H1 (cell line): ENCODE measurements at regions not wholly inside any gene's neighbourhood (a gene's known extent, or its start where the extent isn't known, plus 50 kb on each side); places are given as distances from the start of the nearest gene placed in this dataset.

Source experiments
- FOSL1 ChIP-seq: IDR thresholded peaks from 2 replicates; pipeline ENCODE4 v1.6.1; 2011; ENCODE audit warnings: mild to moderate bottlenecking, low read depth, low read length, moderate library complexity; ENCODE audit not compliant: insufficient read depth
- GABPA ChIP-seq: IDR thresholded peaks from 2 replicates; pipeline ENCODE4 v1.6.1; 2011; ENCODE audit warnings: mild to moderate bottlenecking, low read length, moderate library complexity, borderline replicate concordance; ENCODE audit not compliant: insufficient read depth
- JUND ChIP-seq: IDR thresholded peaks from 2 replicates; pipeline ENCODE4 v1.6.1; 2011; ENCODE audit warnings: mild to moderate bottlenecking, improper control_type of control experiment, low read length
- MAFK ChIP-seq: IDR thresholded peaks from 2 replicates; pipeline ENCODE4 v1.6.1; 2012; ENCODE audit warnings: low read depth, mild to moderate bottlenecking, improper control_type of control experiment, low read length
- POLR2A ChIP-seq, 2 experiments: IDR thresholded peaks; 1 replicate in 1 of 2; 2 replicates in 1 of 2; pipeline ENCODE4 v1.6.1; 2011; ENCODE audit warnings: low read depth in 2 of 2, low read length in 2 of 2, mild to moderate bottlenecking in 2 of 2; ENCODE audit errors: control extremely low read depth in 1 of 2
- RAD21 ChIP-seq, 2 experiments: IDR thresholded peaks in 1 of 2; conservative IDR thresholded peaks in 1 of 2; 2 replicates each; pipeline ENCODE4 v1.6.1; 2011; ENCODE audit warnings: low read depth in 2 of 2, low read length in 2 of 2, improper control_type of control experiment in 1 of 2, inconsistent platforms in 1 of 2, mild to moderate bottlenecking in 1 of 2, moderate library complexity in 1 of 2
- TF ChIP-seq, protein P1 (sequence below), 3 experiments: IDR thresholded peaks; 1 replicate in 2 of 3; 2 replicates in 1 of 3; pipeline versions ENCODE4 v1.5.1 to v1.6.1; 2011; ENCODE audit warnings: low read length in 3 of 3, mild to moderate bottlenecking in 3 of 3, inconsistent platforms in 2 of 3, low read depth in 1 of 3, moderate library complexity in 1 of 3; ENCODE audit not compliant: insufficient read depth in 1 of 3; ENCODE audit errors: control extremely low read depth in 1 of 3

DNA sequence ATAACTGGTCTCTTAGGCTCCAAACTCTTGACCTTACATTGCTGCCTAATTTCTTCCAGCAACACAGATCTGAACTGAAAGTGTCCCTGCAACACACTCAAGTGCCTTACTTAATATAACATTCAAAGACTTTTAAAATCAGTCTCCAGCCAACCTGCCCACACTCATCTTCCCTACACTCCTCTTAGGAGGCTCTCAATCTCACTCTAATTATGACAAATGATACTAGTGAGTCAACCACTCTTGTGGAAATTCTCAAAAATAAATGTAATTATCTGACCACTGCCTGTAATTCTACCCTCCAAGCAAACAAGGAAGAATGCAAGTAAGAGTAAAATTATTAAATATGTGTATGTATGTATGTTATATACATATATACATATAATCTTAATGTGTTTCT, 348.1 kb upstream of the MIR17HG start:
- TF ChIP-seq GABPA (no peak), RAD21 (IDR thresholded peaks at IDR 0.05 in 1 of 2, conservative IDR thresholded peaks at IDR 0.05 in 1 of 2; ENCODE audit: low read depth in 2 of 2, low read length in 2 of 2) (no peak), MAFK (no peak), JUND (no peak), FOSL1 (no peak), POLR2A (IDR thresholded peaks at IDR 0.05; ENCODE audit: control extremely low read depth in 1 of 2, low read depth in 2 of 2, low read length in 2 of 2) (no peak)
- TF ChIP-seq, protein P1, sequence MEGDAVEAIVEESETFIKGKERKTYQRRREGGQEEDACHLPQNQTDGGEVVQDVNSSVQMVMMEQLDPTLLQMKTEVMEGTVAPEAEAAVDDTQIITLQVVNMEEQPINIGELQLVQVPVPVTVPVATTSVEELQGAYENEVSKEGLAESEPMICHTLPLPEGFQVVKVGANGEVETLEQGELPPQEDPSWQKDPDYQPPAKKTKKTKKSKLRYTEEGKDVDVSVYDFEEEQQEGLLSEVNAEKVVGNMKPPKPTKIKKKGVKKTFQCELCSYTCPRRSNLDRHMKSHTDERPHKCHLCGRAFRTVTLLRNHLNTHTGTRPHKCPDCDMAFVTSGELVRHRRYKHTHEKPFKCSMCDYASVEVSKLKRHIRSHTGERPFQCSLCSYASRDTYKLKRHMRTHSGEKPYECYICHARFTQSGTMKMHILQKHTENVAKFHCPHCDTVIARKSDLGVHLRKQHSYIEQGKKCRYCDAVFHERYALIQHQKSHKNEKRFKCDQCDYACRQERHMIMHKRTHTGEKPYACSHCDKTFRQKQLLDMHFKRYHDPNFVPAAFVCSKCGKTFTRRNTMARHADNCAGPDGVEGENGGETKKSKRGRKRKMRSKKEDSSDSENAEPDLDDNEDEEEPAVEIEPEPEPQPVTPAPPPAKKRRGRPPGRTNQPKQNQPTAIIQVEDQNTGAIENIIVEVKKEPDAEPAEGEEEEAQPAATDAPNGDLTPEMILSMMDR (IDR thresholded peaks at IDR 0.05; ENCODE audit: control extremely low read depth in 1 of 3, insufficient read depth in 1 of 3, low read depth in 1 of 3, low read length in 3 of 3), result no peak
